ENCODE measurements at regions not wholly inside any gene's neighbourhood (a gene's known extent, or its start where the extent isn't known, plus 50 kb on each side); places are given as distances from the start of the nearest gene placed in this dataset.
"Not testable (repeated sequence)": the region's sequence is repeated elsewhere in the genome, so short reads cannot be mapped to it uniquely, and the experiment has no call there.

- TF ChIP-seq RCOR1 (IDR thresholded peaks at IDR 0.05; ENCODE audit: low read length) (no peak), PBX3 (IDR thresholded peaks at IDR 0.05) (no peak), ZBTB33 (IDR thresholded peaks at IDR 0.05; ENCODE audit: borderline replicate concordance, low read depth) (no peak), RAD21 (IDR thresholded peaks at IDR 0.05; ENCODE audit: low read length) (peak; percentile 63), POLR2AphosphoS5 (IDR thresholded peaks at IDR 0.05; ENCODE audit: low read depth, low read length) (no peak), USF1 (IDR thresholded peaks at IDR 0.05; ENCODE audit: borderline replicate concordance, low read depth) (no peak)
Measured at GRCh38 chr6:99822741-99823512, 171.1 kb downstream of the MCHR2 start (continued).

- H3K9me2 ChIP-seq; H3K4me1 ChIP-seq (ENCODE audit: control insufficient read depth in 1 of 2, insufficient read depth in 2 of 2, low read depth in 1 of 2, low read length in 1 of 2); DNase-seq; H3F3A ChIP-seq (replicated peaks; ENCODE audit: insufficient read depth); H3K79me2 ChIP-seq (ENCODE audit: insufficient read depth); H3K27me3 ChIP-seq (ENCODE audit: insufficient read depth); POLR2A ChIA-PET; H3K36me3 ChIP-seq (replicated peaks in 1 of 2; ENCODE audit: control insufficient read depth in 1 of 2, insufficient read depth in 2 of 2, low read length in 1 of 2); H3K9ac ChIP-seq; H4K20me1 ChIP-seq (ENCODE audit: insufficient read depth); H3K27ac ChIP-seq (ENCODE audit: low read depth in 2 of 2, low read length in 1 of 2); H2AFZ ChIP-seq (ENCODE audit: low read depth); H3K9me3 ChIP-seq: not testable (repeated sequence)
- H3K4me2 ChIP-seq: peak overlapping the region; percentile 31; the same call in 1 of the 2 replicates
- peak overlapping the region in 1 of 2 experiments; percentile 49; a peak in 2 of 4 replicates for H3K4me3 ChIP-seq (ENCODE audit: low read depth in 2 of 2, low read length in 1 of 2)
- CTCF ChIA-PET: interaction anchor here (1.2 kb wide), 1 partner anchor 389 kb away, joined by 3 read pairs; no protein-coding TSS in a partner anchor
- 2% methylated on average over 7 of the region's 34 CpGs for WGBS (ENCODE audit: low lambda C conversion rate)
Measured at GRCh38 chr6:99823513-99824235, 170.3 kb downstream of the MCHR2 start.

GRCh38 chr6:99833034-99833433 lies 161.0 kb downstream of the MCHR2 start:
- H2AFZ ChIP-seq (ENCODE audit: low read depth): no peak overlapping the region
- H3K36me3 ChIP-seq (replicated peaks in 1 of 2; ENCODE audit: control insufficient read depth in 1 of 2, insufficient read depth in 2 of 2, low read length in 1 of 2): no peaks in the 10 kb centered on the region
- H3K4me1 ChIP-seq (ENCODE audit: control insufficient read depth in 1 of 2, insufficient read depth in 2 of 2, low read depth in 1 of 2, low read length in 1 of 2): no peaks in the 10 kb centered on the region
- no peak overlapping the region for H3K27ac ChIP-seq (ENCODE audit: low read depth in 2 of 2, low read length in 1 of 2)
- H3K9me2 ChIP-seq: no peaks in the 10 kb centered on the region
- WGBS (ENCODE audit: low lambda C conversion rate): 2% methylated on average over 3 of the region's 3 CpGs
- H3K27me3 ChIP-seq (ENCODE audit: insufficient read depth): peaks cover 4% of the 10 kb centered on the region; the same call in 1 of the 2 replicates
- no peaks in the 10 kb centered on the region for H3K9me3 ChIP-seq
- H3K79me2 ChIP-seq (ENCODE audit: insufficient read depth): no peaks in the 10 kb centered on the region
- H4K20me1 ChIP-seq (ENCODE audit: insufficient read depth): no peaks in the 10 kb centered on the region
- H3K4me3 ChIP-seq (ENCODE audit: low read depth in 2 of 2, low read length in 1 of 2): no peak overlapping the region
- no peak overlapping the region for H3K4me2 ChIP-seq
- no peak overlapping the region for H3K9ac ChIP-seq
- no peak for DNase-seq
- ChIA-PET POLR2A (no interaction called here), CTCF (no interaction called here)
- no peaks in the 10 kb centered on the region for H3F3A ChIP-seq (replicated peaks; ENCODE audit: insufficient read depth)
- TF ChIP-seq IRF3 (IDR thresholded peaks at IDR 0.05; ENCODE audit: low read depth, low read length) (no peak), ZBTB33 (IDR thresholded peaks at IDR 0.05; ENCODE audit: borderline replicate concordance, low read depth) (no peak), TEAD4 (IDR thresholded peaks at IDR 0.05; ENCODE audit: borderline replicate concordance, insufficient read depth) (no peak), FOSL2 (IDR thresholded peaks at IDR 0.05; ENCODE audit: borderline replicate concordance, low read depth) (no peak), MXI1 (IDR thresholded peaks at IDR 0.05; ENCODE audit: low read depth, low read length) (no peak), REST (IDR thresholded peaks at IDR 0.05; ENCODE audit: low read depth, low read length) (no peak)

Data from SK-N-SH (cell line).